ENCODE measurements at regions not wholly inside any gene's neighbourhood (a gene's known extent, or its start where the extent isn't known, plus 50 kb on each side); places are given as distances from the start of the nearest gene placed in this dataset.

GRCh38 chr6:68013780-68014515 lies 621.1 kb upstream of the ADGRB3 start:
- intact Hi-C loops (cut with micrococcal nuclease), result no loop called here

GRCh38 chr6:68012822-68013221 lies 622.3 kb upstream of the ADGRB3 start:
- H3K36me3 Mint-ChIP-seq (ENCODE audit: low read depth), result no peaks in the 10 kb centered on the region
- POLR2A ChIA-PET, result no interaction called here
- no peak for TF ChIP-seq CTCF (IDR thresholded peaks at IDR 0.05)
- CTCF ChIA-PET, result no interaction called here
- H3K4me1 Mint-ChIP-seq, result no peaks in the 10 kb centered on the region
- no peak for ATAC-seq (ENCODE audit: low read depth)
- H3K27ac Mint-ChIP-seq, result no peak overlapping the region
- no peaks in the 10 kb centered on the region for H3K27me3 Mint-ChIP-seq
- DNase-seq, result no peak
- H3K9me3 Mint-ChIP-seq, result peaks cover 5% of the 10 kb centered on the region
- H3K4me3 Mint-ChIP-seq, result no peak overlapping the region
- intact Hi-C loops (cut with micrococcal nuclease), result no loop called here

More at GRCh38 chr6:68013780-68014515, 621.1 kb upstream of the ADGRB3 start:
- no peak for DNase-seq
- Mint-ChIP-seq H3K27me3 (no peaks in the 10 kb centered on the region), H3K4me1 (no peaks in the 10 kb centered on the region), H3K9me3 (peaks cover 3% of the 10 kb centered on the region), H3K36me3 (ENCODE audit: low read depth) (no peaks in the 10 kb centered on the region), H3K27ac (no peak overlapping the region), H3K4me3 (no peak overlapping the region)
- ChIA-PET POLR2A (no interaction called here), CTCF (no interaction called here)
- TF ChIP-seq CTCF (IDR thresholded peaks at IDR 0.05), result no peak
- no peak for ATAC-seq (ENCODE audit: low read depth)

- no peak overlapping the region for H3K27ac Mint-ChIP-seq
- ATAC-seq (ENCODE audit: low read depth) (no peak), DNase-seq (no peak)
- no peaks in the 10 kb centered on the region for H3K4me1 Mint-ChIP-seq
- intact Hi-C loops (cut with micrococcal nuclease), result no loop called here
- H3K4me3 Mint-ChIP-seq, result no peak overlapping the region
- H3K27me3 Mint-ChIP-seq, result no peaks in the 10 kb centered on the region
- no peak for TF ChIP-seq CTCF (IDR thresholded peaks at IDR 0.05)
- H3K9me3 Mint-ChIP-seq, result peaks cover 6% of the 10 kb centered on the region
- CTCF ChIA-PET, result no interaction called here
- no peaks in the 10 kb centered on the region for H3K36me3 Mint-ChIP-seq (ENCODE audit: low read depth)
- POLR2A ChIA-PET, result no interaction called here
Measured at GRCh38 chr6:68010936-68011335, 624.1 kb upstream of the ADGRB3 start.

- Mint-ChIP-seq H3K4me1 (no peaks in the 10 kb centered on the region), H3K27ac (no peak overlapping the region), H3K36me3 (ENCODE audit: low read depth) (no peaks in the 10 kb centered on the region), H3K9me3 (peaks cover 6% of the 10 kb centered on the region), H3K4me3 (no peak overlapping the region), H3K27me3 (no peaks in the 10 kb centered on the region)
- CTCF ChIA-PET, result no interaction called here
- DNase-seq, result no peak
- intact Hi-C loops (cut with micrococcal nuclease), result no loop called here
- POLR2A ChIA-PET, result no interaction called here
- ATAC-seq (ENCODE audit: low read depth), result no peak
- no peak for TF ChIP-seq CTCF (IDR thresholded peaks at IDR 0.05)
Measured at GRCh38 chr6:68008445-68008844, 626.6 kb upstream of the ADGRB3 start.

- POLR2A ChIA-PET, result no interaction called here
Measured at GRCh38 chr6:68007717-68008116, 627.4 kb upstream of the ADGRB3 start.

More at GRCh38 chr6:68007717-68008116, 627.4 kb upstream of the ADGRB3 start:
- ATAC-seq (ENCODE audit: low read depth), result no peak
- intact Hi-C loops (cut with micrococcal nuclease), result no loop called here
- Mint-ChIP-seq H3K27me3 (no peaks in the 10 kb centered on the region), H3K36me3 (ENCODE audit: low read depth) (no peaks in the 10 kb centered on the region), H3K9me3 (peaks cover 6% of the 10 kb centered on the region), H3K27ac (no peak overlapping the region), H3K4me1 (no peaks in the 10 kb centered on the region), H3K4me3 (no peak overlapping the region)
- no peak for DNase-seq
- CTCF ChIA-PET, result no interaction called here
- no peak for TF ChIP-seq CTCF (IDR thresholded peaks at IDR 0.05)

Data from activated B cell treated with CpG ODN at 0.5 μM for 24 hours (primary cell).